ENCODE measurements at regions not wholly inside any gene's neighbourhood (a gene's known extent, or its start where the extent isn't known, plus 50 kb on each side); places are given as distances from the start of the nearest gene placed in this dataset. TPM values are rescaled to one million over a fixed set of nuclear protein-coding genes. Genes with fewer than 3 reads are reported as not detected.
"Not testable (repeated sequence)": the region's sequence is repeated elsewhere in the genome, so short reads cannot be mapped to it uniquely, and the experiment has no call there.

GRCh38 chr3:75610773-75611172 is 53.4 kb upstream of the FRG2C start:
- H3K36me3 ChIP-seq: no peaks in the 10 kb centered on the region
- H3K27me3 ChIP-seq (replicated peaks; ENCODE audit: insufficient read depth): no peaks in the 10 kb centered on the region
- intact Hi-C loops (cut with DNase I): no loop called here
- H3K4me3 ChIP-seq: no peak overlapping the region
- WGBS: 78% methylated on average over 2 of the region's 2 CpGs
- no peaks in the 10 kb centered on the region for H3K9me3 ChIP-seq
- no peak for DNase-seq (ENCODE audit: low spot score)
- TF ChIP-seq CTCF (IDR thresholded peaks at IDR 0.05) (no peak), POLR2A (IDR thresholded peaks at IDR 0.05) (no peak), POLR2AphosphoS5 (IDR thresholded peaks at IDR 0.05) (no peak)
- no peak overlapping the region for H3K27ac ChIP-seq
- no peaks in the 10 kb centered on the region for H3K4me1 ChIP-seq (replicated peaks)

- H3K4me3 ChIP-seq; H3K4me1 ChIP-seq (replicated peaks); H3K36me3 ChIP-seq; DNase-seq (ENCODE audit: low spot score); H3K27me3 ChIP-seq (replicated peaks; ENCODE audit: insufficient read depth); intact Hi-C loops (cut with DNase I); H3K27ac ChIP-seq; H3K9me3 ChIP-seq: not testable (repeated sequence)
- WGBS: 56% methylated on average over 22 of the region's 25 CpGs
These were observed 52.2 kb upstream of the FRG2C start for GRCh38 chr3:75611724-75612460.

Small RNA genes lying in the stretch of these regions (microRNA-seq; reads per million reads assigned to microRNA genes)
- gene MIR4444-2: not detected

Small RNA genes lying in the stretch of these regions (small RNA-seq; reads per million reads assigned to genes)
- gene AC139453.1 (0 reads per million in 2 donors), gene LSP1P2 (0 reads per million in 2 donors), gene MIR4444-2 (0 reads per million in 2 donors), gene RN7SL294P (0 reads per million in 2 donors), gene SNRPCP10 (0 reads per million in 2 donors)

All from prostate gland (tissue), 2 donors.